HCT116 (cell line): ENCODE measurements at regions not wholly inside any gene's neighbourhood (a gene's known extent, or its start where the extent isn't known, plus 50 kb on each side); places are given as distances from the start of the nearest gene placed in this dataset.

ENCODE experiments used
- ATAC-seq: fragments of 200-7000 bp; cut with Tn5 transposase; 2 replicates; pipeline ENCODE4 v1.9.1; 2020; ENCODE audit warnings: mild to moderate bottlenecking, moderate library complexity
- BruUV-seq: library from RNA; stranded (reverse); fragments of 400-500 nt; replicated peaks from 2 replicates; lab custom pipeline; 2021; lab: Mats Ljungman, UMichigan
- CTCF ChIA-PET: fragments of 300-600 bp; sonication (Branson Sonifier 250); formaldehyde crosslinking; loops from one replicate; lab custom pipeline; 2021; ENCODE audit warnings: antibody characterized with exemption; lab: Charles Lee
- POLR2A ChIA-PET: fragments of 300-600, 350-600 bp; sonication (Branson Sonifier 250); formaldehyde crosslinking; loops from one replicate; lab custom pipeline; 2021; ENCODE audit warnings: antibody characterized with exemption; lab: Charles Lee
- RAD21 ChIA-PET, 2 experiments: fragments of 300-600 bp; sonication (Branson Sonifier 250); formaldehyde crosslinking; loops; one replicate each; lab custom pipeline; 2023; ENCODE audit warnings: low total read pairs in 2 of 2; ENCODE audit not compliant: uncharacterized antibody in 2 of 2, unreplicated experiment in 2 of 2, low non-redundant PET in 1 of 2; lab: Charles Lee
- DNase-seq: peaks from one replicate; pipeline ENCODE4 v3.0.0-alpha.2; 2010; ENCODE audit warnings: low read depth, low spot score
- H2AFZ ChIP-seq: fragments of 200-600 bp; shearing (Covaris generic), sonication (generic); 2 replicates; pipeline ENCODE4 v1.6.1; 2017; ENCODE audit warnings: low read depth, mixed run types, mixed read lengths, antibody characterized with exemption, low read length; ENCODE audit not compliant: poor library complexity, severe bottlenecking
- H3K27ac ChIP-seq: 2 replicates; pipeline ENCODE4 v1.5.1; 2012; ENCODE audit warnings: low read depth, low read length
- H3K27me3 ChIP-seq: fragments of 200-600 bp; sonication (generic); 2 replicates; pipeline ENCODE4 v1.6.1; 2016; ENCODE audit warnings: mixed run types, low read length, mixed read lengths; ENCODE audit not compliant: insufficient read depth
- H3K36me3 ChIP-seq, 2 experiments: fragments of 200-500 bp in 1 of 2; fragments of 200-600 bp in 1 of 2; sonication (Bioruptor generic) in 1 of 2; sonication (generic) in 1 of 2; 2 replicates each; pipeline versions ENCODE4 v1.5.1 to v1.6.1; 2014 to 2016; ENCODE audit warnings: low read length in 2 of 2, inconsistent platforms in 1 of 2, mixed read lengths in 1 of 2, mixed run types in 1 of 2; ENCODE audit not compliant: insufficient read depth in 2 of 2, control insufficient read depth in 1 of 2
- H3K4me1 ChIP-seq, 2 experiments: fragments of 200-600 bp in 1 of 2; sonication (generic) in 1 of 2; 2 replicates each; pipeline versions ENCODE4 v1.5.1 to v1.6.1; 2012 to 2017; ENCODE audit warnings: low read length in 2 of 2, inconsistent platforms in 1 of 2, mild to moderate bottlenecking in 1 of 2, mixed read lengths in 1 of 2, mixed run types in 1 of 2, moderate library complexity in 1 of 2; ENCODE audit not compliant: insufficient read depth in 2 of 2, control insufficient read depth in 1 of 2
- H3K4me2 ChIP-seq: fragments of 200-600 bp; sonication (generic); 2 replicates; pipeline ENCODE4 v1.6.1; 2017; ENCODE audit warnings: mixed run types, low read length, mixed read lengths
- H3K4me3 ChIP-seq, 2 experiments: fragments of 200-600 bp in 1 of 2; sonication (generic) in 1 of 2; replicated peaks in 1 of 2; 2 replicates each; pipeline ENCODE4 v1.5.1; 2011 to 2016; ENCODE audit warnings: low read length in 2 of 2, control low read depth in 1 of 2, low read depth in 1 of 2, mild to moderate bottlenecking in 1 of 2, mixed read lengths in 1 of 2, mixed run types in 1 of 2
- H3K79me2 ChIP-seq: fragments of 200-600 bp; sonication (generic); 2 replicates; pipeline ENCODE4 v1.6.1; 2017; ENCODE audit warnings: mild to moderate bottlenecking, mixed run types, low read length, moderate library complexity, mixed read lengths; ENCODE audit not compliant: insufficient read depth
- H3K9ac ChIP-seq: fragments of 200-600 bp; sonication (generic); 2 replicates; pipeline ENCODE4 v1.6.1; 2016; ENCODE audit warnings: low read length, mixed read lengths
- H3K9me2 ChIP-seq: fragments of 200-600 bp; sonication (generic), shearing (Covaris generic); 2 replicates; pipeline ENCODE4 v1.6.1; 2017; ENCODE audit warnings: mixed run types, mild to moderate bottlenecking, moderate library complexity; ENCODE audit not compliant: insufficient read depth
- H3K9me3 ChIP-seq, 2 experiments: fragments of 200-500 bp in 1 of 2; fragments of 200-600 bp in 1 of 2; sonication (Bioruptor generic) in 1 of 2; sonication (generic) in 1 of 2; 2 replicates each; pipeline ENCODE4 v1.6.1; 2014 to 2017; ENCODE audit warnings: low read length in 2 of 2, mixed read lengths in 2 of 2, inconsistent platforms in 1 of 2, low read depth in 1 of 2, mild to moderate bottlenecking in 1 of 2, mixed run types in 1 of 2, moderate library complexity in 1 of 2; ENCODE audit not compliant: control insufficient read depth in 1 of 2, insufficient read depth in 1 of 2
- H4K20me1 ChIP-seq: fragments of 200-600 bp; sonication (generic), shearing (Covaris generic); 2 replicates; pipeline ENCODE4 v1.6.1; 2017; ENCODE audit warnings: mixed run types, mild to moderate bottlenecking, moderate library complexity; ENCODE audit not compliant: insufficient read depth
- ATF3 ChIP-seq: IDR thresholded peaks from 2 replicates; pipeline ENCODE4 v1.6.1; 2012
- EGR1 ChIP-seq: IDR thresholded peaks from 2 replicates; pipeline ENCODE4 v1.6.1; 2012; ENCODE audit warnings: low read depth
- ELF1 ChIP-seq: IDR thresholded peaks from 2 replicates; pipeline ENCODE4 v1.6.1; 2012; ENCODE audit warnings: low read depth, borderline replicate concordance
- EZH2phosphoT487 ChIP-seq: fragments of 200-600 bp; IDR thresholded peaks from 2 replicates; pipeline ENCODE4 v1.6.1; 2018; ENCODE audit warnings: antibody characterized with exemption, borderline replicate concordance
- MAX ChIP-seq: IDR thresholded peaks from 2 replicates; pipeline ENCODE4 v1.6.1; 2012
- RAD21 ChIP-seq: IDR thresholded peaks from 2 replicates; pipeline ENCODE4 v1.6.1; 2012; ENCODE audit warnings: low read depth, mild to moderate bottlenecking
- SIN3A ChIP-seq: IDR thresholded peaks from 2 replicates; pipeline ENCODE4 v1.6.1; 2012; ENCODE audit warnings: low read depth
- SP1 ChIP-seq: IDR thresholded peaks from 2 replicates; pipeline ENCODE4 v1.6.1; 2012; ENCODE audit warnings: low read depth
- SRF ChIP-seq: IDR thresholded peaks from 2 replicates; pipeline ENCODE4 v1.6.1; 2012; ENCODE audit warnings: low read depth
- intact Hi-C: fragments of 100-400 bp; cut with micrococcal nuclease; formaldehyde crosslinking; loops from 2 replicates; pipeline ENCODE4 v1.10.0; 2022
- TF ChIP-seq, protein P1 (sequence below), 3 experiments: fragments of 200-600 bp in 1 of 3; sonication (generic) in 1 of 3; IDR thresholded peaks in 2 of 3; conservative IDR thresholded peaks in 1 of 3; 2 replicates each; pipeline ENCODE4 v1.5.1; 2012 to 2017; ENCODE audit warnings: low read depth in 2 of 3, low read length in 2 of 3, antibody characterized with exemption in 1 of 3, borderline replicate concordance in 1 of 3, control low read depth in 1 of 3, mild to moderate bottlenecking in 1 of 3, mixed read lengths in 1 of 3, mixed run types in 1 of 3, moderate library complexity in 1 of 3; ENCODE audit not compliant: insufficient read depth in 1 of 3

DNA sequence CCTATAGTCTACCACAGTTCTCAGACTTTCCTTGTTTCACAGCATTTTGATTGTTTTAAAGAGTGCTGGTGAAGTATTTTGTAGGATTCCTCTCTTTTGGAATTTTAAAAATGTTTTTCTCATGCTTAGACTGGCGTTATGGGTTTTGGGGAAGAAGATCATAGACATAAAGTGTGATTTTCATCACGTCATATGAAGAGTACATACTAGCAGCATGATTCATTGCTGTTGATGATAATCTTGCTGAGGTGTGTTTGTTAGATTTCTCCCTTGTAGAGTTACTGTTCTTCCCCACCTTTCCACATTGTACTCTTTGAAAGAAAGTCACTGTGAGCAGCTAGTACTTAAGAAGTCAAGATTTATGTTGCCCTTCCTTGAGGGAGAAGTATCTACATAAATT, 396.1 kb upstream of the GNPDA2 start:
- intact Hi-C loops = no loop called here
- no peak overlapping the region for H3K27ac ChIP-seq
- POLR2A ChIA-PET = no interaction called here

More for the DNA sequence above, 396.1 kb upstream of the GNPDA2 start:
- Histone ChIP-seq H3K4me1 (no peaks in the 10 kb centered on the region), H3K79me2 (no peaks in the 10 kb centered on the region), H2AFZ (no peak overlapping the region), H3K4me2 (no peak overlapping the region), H3K4me3 (no peak overlapping the region), H3K27me3 (no peaks in the 10 kb centered on the region), H3K9ac (no peak overlapping the region), H3K9me3 (peaks cover 10 to 18% of the 10 kb centered on the region in 2 experiments; a peak in 2 of 4 replicates), H4K20me1 (no peaks in the 10 kb centered on the region), H3K36me3 (no peaks in the 10 kb centered on the region), H3K9me2 (no peaks in the 10 kb centered on the region)
- RAD21 ChIA-PET = no interaction called here
- TF ChIP-seq SIN3A = no peak
- TF ChIP-seq SRF = no peak
- TF ChIP-seq RAD21 = no peak
- TF ChIP-seq EZH2phosphoT487 = no peak
- TF ChIP-seq SP1 = no peak
- TF ChIP-seq ATF3 = no peak
- no peak for TF ChIP-seq EGR1
- no peak for TF ChIP-seq ELF1
- no peak for TF ChIP-seq MAX
- TF ChIP-seq, protein P1, sequence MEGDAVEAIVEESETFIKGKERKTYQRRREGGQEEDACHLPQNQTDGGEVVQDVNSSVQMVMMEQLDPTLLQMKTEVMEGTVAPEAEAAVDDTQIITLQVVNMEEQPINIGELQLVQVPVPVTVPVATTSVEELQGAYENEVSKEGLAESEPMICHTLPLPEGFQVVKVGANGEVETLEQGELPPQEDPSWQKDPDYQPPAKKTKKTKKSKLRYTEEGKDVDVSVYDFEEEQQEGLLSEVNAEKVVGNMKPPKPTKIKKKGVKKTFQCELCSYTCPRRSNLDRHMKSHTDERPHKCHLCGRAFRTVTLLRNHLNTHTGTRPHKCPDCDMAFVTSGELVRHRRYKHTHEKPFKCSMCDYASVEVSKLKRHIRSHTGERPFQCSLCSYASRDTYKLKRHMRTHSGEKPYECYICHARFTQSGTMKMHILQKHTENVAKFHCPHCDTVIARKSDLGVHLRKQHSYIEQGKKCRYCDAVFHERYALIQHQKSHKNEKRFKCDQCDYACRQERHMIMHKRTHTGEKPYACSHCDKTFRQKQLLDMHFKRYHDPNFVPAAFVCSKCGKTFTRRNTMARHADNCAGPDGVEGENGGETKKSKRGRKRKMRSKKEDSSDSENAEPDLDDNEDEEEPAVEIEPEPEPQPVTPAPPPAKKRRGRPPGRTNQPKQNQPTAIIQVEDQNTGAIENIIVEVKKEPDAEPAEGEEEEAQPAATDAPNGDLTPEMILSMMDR (IDR thresholded peaks at IDR 0.05 in 2 of 3, conservative IDR thresholded peaks at IDR 0.05 in 1 of 3; ENCODE audit: borderline replicate concordance in 1 of 3, insufficient read depth in 1 of 3, low read depth in 2 of 3, low read length in 2 of 3) = no peak
- no TSS peak for BruUV-seq
- DNase-seq (no peak), ATAC-seq (no peak)
- CTCF ChIA-PET = no interaction called here
